HEK293 (cell line): ENCODE measurements at regions not wholly inside any gene's neighbourhood (a gene's known extent, or its start where the extent isn't known, plus 50 kb on each side); places are given as distances from the start of the nearest gene placed in this dataset.
"Not testable (repeated sequence)": the region's sequence is repeated elsewhere in the genome, so short reads cannot be mapped to it uniquely, and the experiment has no call there.

Experiments used
- CTCF ChIA-PET: fragments of 350-600 bp; formaldehyde crosslinking; extraction: SDS; loops from one replicate; lab custom pipeline; 2021; ENCODE audit warnings: antibody characterized with exemption; lab: Yijun Ruan, JAX
- POLR2A ChIA-PET: fragments of 300-600 bp; formaldehyde crosslinking; extraction: SDS; loops from one replicate; lab custom pipeline; 2020; ENCODE audit warnings: antibody characterized with exemption, inconsistent platforms; lab: Yijun Ruan, JAX
- H3K27ac ChIP-seq: fragments of 200-500 bp; sonication (Bioruptor generic); 2 replicates; pipeline ENCODE4 v1.5.1; 2014; ENCODE audit warnings: low read depth, low read length, control low read depth, inconsistent platforms; ENCODE audit errors: extremely low read depth
- H3K36me3 ChIP-seq, 2 experiments: fragments of 200-500 bp in 1 of 2; sonication (Bioruptor generic) in 1 of 2; 1 replicate in 1 of 2; 2 replicates in 1 of 2; pipeline ENCODE4 v1.5.1; 2014 to 2017; ENCODE audit warnings: inconsistent platforms in 2 of 2, low read length in 2 of 2; ENCODE audit not compliant: control insufficient read depth in 2 of 2, insufficient read depth in 1 of 2
- H3K4me1 ChIP-seq: fragments of 200-500 bp; sonication (Bioruptor generic); 2 replicates; pipeline ENCODE4 v1.5.1; 2014; ENCODE audit warnings: mild to moderate bottlenecking, low read length, inconsistent platforms; ENCODE audit not compliant: control insufficient read depth, insufficient read depth
- H3K4me3 ChIP-seq: 2 replicates; pipeline ENCODE4 v1.5.1; 2011; ENCODE audit warnings: low read depth, mild to moderate bottlenecking, control low read depth, low read length, moderate library complexity
- H3K9me3 ChIP-seq: fragments of 200-500 bp; sonication (Bioruptor generic); 2 replicates; pipeline ENCODE4 v1.5.1; 2014; ENCODE audit warnings: low read depth, low read length, inconsistent platforms; ENCODE audit not compliant: control insufficient read depth, insufficient read depth
- BCL6B ChIP-seq: fragments of 450-650 bp; formaldehyde crosslinking; IDR thresholded peaks from 2 replicates; pipeline ENCODE4 v1.5.1; 2017; ENCODE audit warnings: missing biosample characterization, missing genetic modification characterization
- ELK4 ChIP-seq: IDR thresholded peaks from 2 replicates; pipeline ENCODE4 v1.6.1; 2011; ENCODE audit warnings: mild to moderate bottlenecking, low read depth, low read length, borderline replicate concordance
- GFI1B ChIP-seq: fragments of 450-650 bp; formaldehyde crosslinking; IDR thresholded peaks from 2 replicates; pipeline ENCODE4 v1.5.1; 2016; ENCODE audit warnings: missing biosample characterization, missing genetic modification characterization
- INSM2 ChIP-seq: fragments of 450-650 bp; formaldehyde crosslinking; IDR thresholded peaks from 2 replicates; pipeline ENCODE4 v1.5.1; 2016; ENCODE audit warnings: missing biosample characterization, missing genetic modification characterization
- KLF16 ChIP-seq: fragments of 450-650 bp; formaldehyde crosslinking; IDR thresholded peaks from 2 replicates; pipeline ENCODE4 v1.5.1; 2017; ENCODE audit warnings: missing biosample characterization, missing genetic modification characterization
- KLF7 ChIP-seq: fragments of 450-650 bp; formaldehyde crosslinking; IDR thresholded peaks from 2 replicates; pipeline ENCODE4 v1.5.1; 2016; ENCODE audit warnings: missing biosample characterization, missing genetic modification characterization, borderline replicate concordance
- SP2 ChIP-seq: fragments of 450-650 bp; formaldehyde crosslinking; IDR thresholded peaks from 2 replicates; pipeline ENCODE4 v1.5.1; 2016; ENCODE audit warnings: missing biosample characterization, missing genetic modification characterization
- ZBTB1 ChIP-seq: fragments of 450-650 bp; formaldehyde crosslinking; IDR thresholded peaks from 2 replicates; pipeline ENCODE4 v1.5.1; 2016; ENCODE audit warnings: missing biosample characterization, missing genetic modification characterization
- ZBTB17 ChIP-seq: fragments of 450-650 bp; formaldehyde crosslinking; IDR thresholded peaks from 2 replicates; pipeline ENCODE4 v1.5.1; 2016; ENCODE audit warnings: missing biosample characterization, missing genetic modification characterization
- ZNF274 ChIP-seq, 2 experiments: fragments of 200-500 bp in 1 of 2; fragments of 450-650 bp in 1 of 2; sonication (Bioruptor generic) in 1 of 2; formaldehyde crosslinking in 1 of 2; IDR thresholded peaks; 2 replicates each; pipeline versions ENCODE4 v1.5.1 to v1.6.1; 2014 to 2016; ENCODE audit warnings: borderline replicate concordance in 1 of 2, inconsistent platforms in 1 of 2, low read length in 1 of 2, missing biosample characterization in 1 of 2, missing genetic modification characterization in 1 of 2
- ZNF280D ChIP-seq: fragments of 450-650 bp; formaldehyde crosslinking; IDR thresholded peaks from 2 replicates; pipeline ENCODE4 v1.5.1; 2016; ENCODE audit warnings: missing biosample characterization, missing genetic modification characterization
- ZNF571 ChIP-seq: fragments of 450-650 bp; formaldehyde crosslinking; IDR thresholded peaks from 2 replicates; pipeline ENCODE4 v1.5.0; 2017; ENCODE audit warnings: missing biosample characterization, missing genetic modification characterization
- ZNF654 ChIP-seq: fragments of 450-650 bp; formaldehyde crosslinking; IDR thresholded peaks from 2 replicates; pipeline ENCODE4 v1.5.1; 2016; ENCODE audit warnings: low read depth, missing biosample characterization, missing genetic modification characterization
- ZNF776 ChIP-seq: fragments of 450-650 bp; formaldehyde crosslinking; IDR thresholded peaks from 2 replicates; pipeline ENCODE4 v1.5.0; 2017; ENCODE audit warnings: missing biosample characterization, missing genetic modification characterization, borderline replicate concordance
- ZNF837 ChIP-seq: fragments of 450-650 bp; formaldehyde crosslinking; IDR thresholded peaks from 2 replicates; pipeline ENCODE4 v1.5.1; 2016; ENCODE audit warnings: missing biosample characterization, missing genetic modification characterization

GRCh38 chr4:27811948-27812347 is 951.3 kb downstream of the STIM2 start:
- Histone ChIP-seq H3K36me3 (no peaks in the 10 kb centered on the region), H3K27ac (no peak overlapping the region), H3K9me3 (no peaks in the 10 kb centered on the region), H3K4me1 (no peaks in the 10 kb centered on the region), H3K4me3 (no peak overlapping the region)
- ChIA-PET POLR2A (no interaction called here), CTCF (no interaction called here)
- TF ChIP-seq SP2 (tag by site-specific recombination) (no peak), ZNF654 (tag by site-specific recombination) (no peak), ZNF571 (tag by site-specific recombination) (no peak), BCL6B (tag by site-specific recombination) (no peak)

- CTCF ChIA-PET, H3K4me3 ChIP-seq, H3K9me3 ChIP-seq, H3K4me1 ChIP-seq, H3K27ac ChIP-seq, H3K36me3 ChIP-seq, POLR2A ChIA-PET: not testable (repeated sequence)
Measured at GRCh38 chr4:27813226-27813625, 952.6 kb downstream of the STIM2 start.

- H3K4me3 ChIP-seq, CTCF ChIA-PET, POLR2A ChIA-PET, H3K36me3 ChIP-seq, H3K9me3 ChIP-seq, H3K4me1 ChIP-seq, H3K27ac ChIP-seq: not testable (repeated sequence)
Measured at GRCh38 chr4:27813699-27814425, 953.2 kb downstream of the STIM2 start.

- Histone ChIP-seq H3K27ac (no peak overlapping the region), H3K36me3 (no peaks in the 10 kb centered on the region), H3K4me1 (no peaks in the 10 kb centered on the region), H3K4me3 (no peak overlapping the region), H3K9me3 (no peaks in the 10 kb centered on the region)
- CTCF ChIA-PET, result no interaction called here
- POLR2A ChIA-PET, result no interaction called here
- TF ChIP-seq ZBTB1 (tag by site-specific recombination) (no peak), KLF16 (no peak), ZNF274 (IDR thresholded peaks at IDR 0.05; ENCODE audit: low read length) (no peak), ZNF274 (tag by site-specific recombination; IDR thresholded peaks at IDR 0.05; ENCODE audit: borderline replicate concordance) (no peak), ZBTB17 (no peak), GFI1B (tag by site-specific recombination) (no peak), ZNF776 (no peak), BCL6B (tag by site-specific recombination) (no peak), ELK4 (no peak), INSM2 (tag by site-specific recombination) (no peak), ZNF280D (tag by site-specific recombination) (no peak), KLF7 (tag by site-specific recombination) (no peak), ZNF837 (tag by site-specific recombination) (no peak)
Measured at GRCh38 chr4:27819246-27819645, 958.6 kb downstream of the STIM2 start.
